Middle frontal gyrus (tissue), 1 donor: ENCODE measurements at regions not wholly inside any gene's neighbourhood (a gene's known extent, or its start where the extent isn't known, plus 50 kb on each side); places are given as distances from the start of the nearest gene placed in this dataset.

ENCODE experiments used
- DNase-seq: peaks from one replicate; pipeline ENCODE4 v3.0.0-alpha.2; 2015; ENCODE audit warnings: low spot score; ENCODE audit errors: extremely low spot score

DNA sequence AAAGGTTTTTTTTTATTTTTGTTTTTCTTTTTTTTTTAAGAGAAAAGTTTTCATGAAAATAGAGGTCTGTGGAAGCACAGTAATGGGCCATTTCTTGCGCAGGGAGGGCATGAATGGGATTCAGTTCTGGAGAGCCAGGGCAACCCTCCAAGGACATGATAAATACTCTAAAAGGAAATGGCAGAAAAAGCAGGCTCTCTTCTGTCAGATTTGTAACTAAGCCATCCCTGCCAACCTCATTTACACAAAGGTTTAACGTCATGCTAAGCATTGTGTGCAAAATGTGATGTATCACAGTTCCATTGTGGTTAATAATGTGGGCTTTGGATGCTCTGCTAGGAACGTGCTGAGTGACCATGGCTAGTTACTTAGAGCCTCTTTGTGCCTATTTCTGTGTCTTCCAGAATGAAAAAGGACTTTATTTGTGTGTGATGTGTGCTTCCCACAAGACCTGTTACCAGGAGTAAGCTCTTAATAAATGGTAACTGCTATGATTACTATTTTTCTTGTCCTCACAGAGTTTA, 1095.9 kb upstream of the SORCS1 start:
- no peak for DNase-seq

DNA sequence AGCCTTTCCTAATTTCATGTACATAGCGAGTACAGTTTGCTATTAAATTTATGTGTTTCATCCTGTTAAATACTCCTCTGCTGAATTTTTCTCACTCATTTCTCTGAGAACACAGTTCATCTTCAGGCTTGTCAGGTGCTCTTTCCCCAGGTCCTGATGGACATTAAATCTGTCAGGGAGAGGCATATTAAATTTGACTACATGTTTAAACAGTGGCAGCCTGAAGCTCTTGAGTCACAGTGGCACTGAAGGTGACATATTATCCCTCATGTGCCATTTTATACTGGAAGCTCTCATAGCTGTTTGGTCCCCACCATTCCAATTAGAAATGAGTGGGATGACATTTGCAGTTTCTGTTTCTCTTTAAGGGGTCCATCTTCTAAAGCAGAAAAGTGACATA, 1089.6 kb upstream of the SORCS1 start:
- DNase-seq = no peak

GRCh38 chr10:108252771-108253170, 1088.3 kb upstream of the SORCS1 start:
- no peak for DNase-seq

DNA sequence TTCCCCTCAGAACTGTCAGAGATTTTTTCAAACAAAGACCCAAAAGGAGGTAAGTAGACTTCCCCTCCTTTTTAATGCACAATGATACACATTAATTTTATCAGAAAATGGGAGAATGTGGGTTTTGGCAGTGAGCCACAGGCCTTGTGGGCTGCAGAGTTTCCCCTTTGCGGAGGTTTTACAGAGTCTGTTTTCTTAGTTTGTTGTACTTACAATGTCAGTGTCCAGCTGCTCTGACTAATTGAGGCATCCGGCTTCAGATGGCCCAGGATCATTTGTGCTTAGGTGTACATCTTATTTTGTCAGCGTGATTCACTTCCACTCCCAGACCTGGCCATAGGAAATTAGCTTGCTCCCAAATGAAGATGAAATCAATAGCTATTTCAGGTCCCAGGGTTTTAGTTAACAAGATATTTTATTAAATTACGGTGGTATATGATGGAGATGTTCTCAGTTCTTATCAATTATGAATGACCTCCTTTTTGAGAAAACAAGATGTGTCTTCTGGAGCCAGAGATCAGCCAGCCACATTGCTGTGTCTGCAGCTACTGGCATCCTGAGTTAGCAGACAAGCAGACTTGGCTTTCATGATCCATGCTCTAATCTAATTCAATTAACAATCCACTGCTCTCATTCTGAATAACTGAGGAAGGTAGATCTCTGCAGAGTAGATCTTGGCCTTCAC, 1086.6 kb upstream of the SORCS1 start:
- no peak for DNase-seq

GRCh38 chr10:108249940-108250339, 1085.4 kb upstream of the SORCS1 start:
- DNase-seq = no peak

DNA sequence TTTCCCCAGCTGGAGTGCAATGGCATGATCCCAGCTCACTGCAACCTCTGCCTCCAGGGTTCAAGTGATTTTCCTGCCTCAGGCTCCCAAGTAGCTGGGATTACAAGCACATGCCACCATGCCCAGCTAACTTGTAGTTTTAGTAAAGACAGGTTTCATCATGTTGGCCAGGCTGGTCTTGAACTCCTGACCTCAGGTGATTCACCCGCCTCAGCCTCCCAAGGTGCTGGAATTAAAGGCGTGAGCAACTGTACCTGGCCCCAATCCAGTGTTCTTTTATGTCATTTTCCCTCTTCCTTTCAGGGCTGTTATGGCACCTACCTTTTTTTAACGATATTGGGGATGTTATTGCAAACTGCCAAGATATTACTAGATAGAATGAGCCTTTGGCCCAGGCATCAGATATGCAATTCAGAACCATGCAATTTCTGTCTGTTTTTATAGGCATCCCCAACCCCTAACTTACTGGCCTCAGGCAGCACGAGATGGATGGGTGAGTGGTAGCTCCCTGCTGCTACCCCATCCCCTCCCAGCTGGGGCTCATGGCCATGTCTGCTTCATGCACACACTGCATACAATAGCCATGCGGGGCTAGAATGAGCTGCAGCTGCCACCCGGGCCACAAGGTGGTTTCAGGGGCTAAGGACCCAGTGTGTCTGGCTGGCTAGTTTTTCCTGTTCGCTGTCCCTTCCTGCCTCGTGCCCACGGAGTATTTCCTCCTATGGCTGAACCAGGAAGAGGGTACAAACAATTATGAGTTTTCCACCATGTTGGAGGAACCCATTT, 1080.1 kb upstream of the SORCS1 start:
- DNase-seq = no peak

GRCh38 chr10:108241166-108241565, 1076.7 kb upstream of the SORCS1 start:
- no peak for DNase-seq

- no peak for DNase-seq
Measured at GRCh38 chr10:108238261-108238660, 1073.8 kb upstream of the SORCS1 start.

DNA sequence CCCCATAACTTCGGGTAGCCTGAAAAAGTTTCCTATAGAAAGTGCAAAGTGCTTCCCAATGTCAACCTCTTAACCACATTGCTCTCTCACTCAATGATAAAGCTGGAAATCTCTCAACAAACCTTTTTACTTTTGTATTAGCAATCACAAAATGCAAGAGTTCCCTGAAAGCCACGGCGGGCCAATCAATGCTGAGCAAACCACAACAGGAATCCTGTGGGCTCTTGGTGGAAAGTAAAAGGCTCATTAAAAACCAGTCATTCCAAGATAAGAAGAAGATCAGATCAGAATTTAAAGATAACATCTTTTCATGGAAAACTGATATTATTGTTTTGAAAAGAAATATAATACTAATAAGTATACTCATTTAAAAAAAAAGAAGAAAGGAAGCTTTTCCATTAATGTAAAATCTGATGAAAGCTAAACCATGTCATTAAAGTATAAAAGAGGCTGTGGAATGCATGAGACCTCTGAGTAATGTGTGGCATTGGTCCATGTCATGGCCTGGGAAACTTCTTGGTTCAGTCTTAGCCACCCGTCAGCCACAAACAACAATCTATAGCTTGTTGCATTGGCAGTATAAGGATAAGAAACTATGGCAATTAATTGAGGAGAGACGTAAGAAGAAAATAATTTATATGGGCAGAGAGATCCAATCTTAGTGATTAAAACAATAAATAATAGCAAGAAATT, 1066.1 kb upstream of the SORCS1 start:
- no peak for DNase-seq

- DNase-seq = no peak
Measured at GRCh38 chr10:108208732-108209131, 1044.2 kb upstream of the SORCS1 start.

DNA sequence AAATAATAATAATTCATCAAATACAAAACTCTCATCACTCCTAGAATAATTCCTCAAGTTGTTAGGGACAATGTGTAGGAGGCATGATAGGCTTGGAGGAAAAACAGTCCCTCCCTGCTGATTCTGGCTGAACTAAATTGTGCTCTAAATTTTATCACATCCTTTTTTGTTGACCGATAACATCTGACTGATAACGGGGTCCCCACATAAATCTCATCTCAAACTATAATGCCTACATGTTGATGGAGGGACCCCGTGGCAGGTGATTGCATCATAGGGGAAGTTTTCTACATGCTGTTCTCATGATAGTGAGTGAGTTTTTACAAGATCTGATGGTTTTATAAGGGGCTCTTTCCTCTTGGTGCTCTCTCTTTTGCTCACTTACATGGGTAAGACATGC, 1043.5 kb upstream of the SORCS1 start:
- no peak for DNase-seq

GRCh38 chr10:108204528-108205305, 1040.2 kb upstream of the SORCS1 start:
- DNase-seq = peak; percentile 41

GRCh38 chr10:108203905-108204527, 1039.5 kb upstream of the SORCS1 start:
- no peak for DNase-seq

DNA sequence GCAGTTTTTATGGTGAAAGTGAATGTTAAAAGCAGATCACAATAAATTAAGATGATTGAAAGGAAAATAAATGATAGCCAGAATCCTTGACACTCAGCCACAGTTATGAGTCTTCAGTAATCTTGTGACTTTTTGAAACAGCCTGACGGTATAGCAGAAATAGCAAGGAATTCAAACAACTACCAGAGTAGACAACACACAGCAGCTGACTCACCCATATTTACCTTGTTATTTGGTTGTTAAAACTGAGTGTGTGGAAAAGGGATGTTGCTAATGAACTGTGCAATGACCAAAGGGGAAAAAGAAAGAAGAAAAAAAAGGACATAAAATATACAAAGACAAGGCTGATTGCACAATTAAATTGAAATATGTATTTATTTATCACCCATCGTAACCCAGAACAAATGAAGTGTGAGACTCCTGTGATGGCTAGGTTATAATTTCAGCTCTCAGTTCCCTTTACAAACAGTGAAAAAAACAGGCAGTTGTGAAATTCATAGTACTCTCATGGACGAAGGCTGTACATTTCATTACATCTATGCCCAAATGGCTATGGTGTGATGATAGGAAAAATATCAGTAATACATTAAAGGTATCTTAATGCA, 1023.0 kb upstream of the SORCS1 start:
- no peak for DNase-seq

DNA sequence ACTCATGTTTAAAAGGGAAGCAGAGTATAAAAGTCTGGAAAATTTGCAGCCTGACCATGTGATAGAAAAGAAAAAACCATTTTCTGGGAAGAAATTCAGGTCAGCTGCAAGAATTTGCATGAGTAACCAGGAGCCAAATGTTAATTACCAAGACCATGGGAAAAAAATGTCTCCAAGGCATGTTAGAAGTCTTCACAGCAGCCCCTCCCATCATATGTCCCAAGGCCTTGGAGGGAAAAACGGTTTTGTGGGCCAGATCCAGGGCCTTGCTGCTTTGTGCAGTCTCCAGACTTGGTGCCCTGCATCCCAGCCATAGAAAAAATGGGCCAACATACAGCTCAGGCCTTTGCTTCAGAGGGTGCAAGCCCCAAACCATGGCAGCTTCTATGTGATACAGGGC, 1019.6 kb upstream of the SORCS1 start:
- no peak for DNase-seq

- DNase-seq = no peak
Measured at GRCh38 chr10:108180878-108181277, 1016.4 kb upstream of the SORCS1 start.

DNA sequence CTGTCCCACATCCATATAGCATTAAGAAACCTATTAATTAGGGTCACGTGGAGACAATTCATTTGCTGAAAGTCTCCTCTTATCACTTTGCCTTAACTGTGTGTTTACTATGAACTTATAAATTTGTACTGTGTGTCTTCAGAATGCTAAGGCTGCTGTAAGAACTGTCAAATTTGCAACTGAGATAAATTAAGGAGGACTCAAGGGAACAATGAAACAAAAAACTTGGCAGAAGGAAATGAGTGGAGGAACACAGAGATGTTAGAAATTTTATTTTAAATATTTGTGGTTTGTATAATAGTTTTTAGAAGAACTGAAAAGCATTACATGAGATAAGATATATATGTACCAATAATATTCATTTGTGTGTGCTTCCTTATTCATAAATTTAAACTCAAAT, 1005.3 kb upstream of the SORCS1 start:
- DNase-seq = no peak

DNA sequence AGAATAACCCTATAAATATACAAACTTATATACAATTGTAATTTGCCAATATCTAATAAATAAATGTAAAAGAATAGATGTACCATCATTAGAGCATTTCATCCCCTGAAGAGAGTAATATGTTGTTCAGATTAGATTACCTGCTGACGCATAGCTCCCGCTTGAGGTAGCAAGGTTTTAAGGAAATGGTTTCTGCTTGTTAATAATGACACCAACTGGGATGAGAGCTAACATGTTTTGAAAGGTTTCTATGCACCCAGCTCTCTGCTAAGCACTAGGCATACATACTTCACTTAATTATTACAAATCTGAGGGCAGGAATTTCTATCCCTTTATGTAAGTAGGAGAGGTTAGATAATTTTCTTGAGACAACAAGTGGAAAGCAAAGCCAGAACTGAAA, 1003.3 kb upstream of the SORCS1 start:
- no peak for DNase-seq

GRCh38 chr10:108166401-108166800, 1001.9 kb upstream of the SORCS1 start:
- no peak for DNase-seq

- no peak for DNase-seq
Measured at GRCh38 chr10:108147346-108147745, 982.8 kb upstream of the SORCS1 start.

DNA sequence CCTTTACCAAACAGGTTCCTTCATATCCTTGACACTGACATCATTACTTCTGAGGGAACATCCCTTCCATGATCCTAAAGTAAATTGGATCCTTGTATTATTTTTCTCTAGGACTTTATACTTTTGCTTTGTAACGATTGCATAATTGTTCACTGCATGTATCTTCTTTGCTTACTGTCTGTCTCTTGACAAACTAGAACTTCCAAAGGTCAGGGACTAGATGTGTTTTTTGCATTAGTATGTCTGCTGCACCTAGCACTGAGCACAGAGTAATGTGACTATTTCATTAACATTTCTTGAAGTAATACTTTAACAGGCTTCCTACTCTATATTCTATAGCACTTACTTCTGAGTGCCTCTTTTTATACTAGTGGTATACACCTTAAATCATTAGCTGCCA, 976.6 kb upstream of the SORCS1 start:
- DNase-seq = no peak
